ENCODE measurements at regions not wholly inside any gene's neighbourhood (a gene's known extent, or its start where the extent isn't known, plus 50 kb on each side); places are given as distances from the start of the nearest gene placed in this dataset.

GRCh38 chr5:135171336-135171735, 137.3 kb upstream of the PITX1 start:
- no peak for DNase-seq (ENCODE audit: low read depth, low spot score)
- Histone ChIP-seq H3K4me3 (ENCODE audit: control insufficient read depth in 2 of 3, extremely low read depth in 1 of 3, insufficient read depth in 2 of 3, low read depth in 1 of 3, low read length in 3 of 3) (no peak overlapping the region), H3K27ac (ENCODE audit: control insufficient read depth, insufficient read depth, low read length) (no peak overlapping the region), H3K9me3 (ENCODE audit: control insufficient read depth, low read depth, low read length) (no peaks in the 10 kb centered on the region), H3K79me2 (ENCODE audit: control insufficient read depth, insufficient read depth, low read length) (no peaks in the 10 kb centered on the region), H3K9me1 (ENCODE audit: control insufficient read depth, extremely low read depth, insufficient read depth, low read length) (no peaks in the 10 kb centered on the region), H3K36me3 (ENCODE audit: control insufficient read depth in 2 of 2, extremely low read depth in 1 of 2, insufficient read depth in 2 of 2, low read length in 2 of 2) (no peaks in the 10 kb centered on the region), H3K27me3 (ENCODE audit: control insufficient read depth, extremely low read depth, insufficient read depth, low read length) (peaks cover 30% of the 10 kb centered on the region), H3K9ac (ENCODE audit: control insufficient read depth, extremely low read depth, insufficient read depth, low read length) (no peak overlapping the region), H3K4me1 (ENCODE audit: control insufficient read depth, extremely low read depth, insufficient read depth, low read length) (no peaks in the 10 kb centered on the region), H4K20me1 (ENCODE audit: control insufficient read depth, extremely low read depth, insufficient read depth, low read length) (no peaks in the 10 kb centered on the region), H3K4me2 (ENCODE audit: control insufficient read depth, extremely low read depth, insufficient read depth, low read depth, low read length) (no peak overlapping the region), H2AFZ (ENCODE audit: control insufficient read depth, low read length) (no peak overlapping the region)
- TF ChIP-seq CTCF (optimal IDR thresholded peaks at IDR 0.05 in 1 of 3, IDR thresholded peaks at IDR 0.05 in 1 of 3, conservative IDR thresholded peaks at IDR 0.05 in 1 of 3; ENCODE audit: extremely low read depth in 1 of 3, insufficient read depth in 2 of 3, low read length in 3 of 3) = no peak
- no peak for TF ChIP-seq EZH2 (IDR thresholded peaks at IDR 0.05; ENCODE audit: low read length)
- dilution Hi-C loops (cut with MboI; ENCODE audit: extremely low pct_ligation_motif_present, low sequenced_read_pairs) = no loop called here
- no peak for FAIRE-seq

- dilution Hi-C loops (cut with MboI; ENCODE audit: extremely low pct_ligation_motif_present, low sequenced_read_pairs) = no loop called here
- Histone ChIP-seq H3K9ac (ENCODE audit: control insufficient read depth, extremely low read depth, insufficient read depth, low read length) (no peak overlapping the region), H3K36me3 (ENCODE audit: control insufficient read depth in 2 of 2, extremely low read depth in 1 of 2, insufficient read depth in 2 of 2, low read length in 2 of 2) (no peaks in the 10 kb centered on the region), H2AFZ (ENCODE audit: control insufficient read depth, low read length) (no peak overlapping the region), H4K20me1 (ENCODE audit: control insufficient read depth, extremely low read depth, insufficient read depth, low read length) (no peaks in the 10 kb centered on the region), H3K79me2 (ENCODE audit: control insufficient read depth, insufficient read depth, low read length) (no peaks in the 10 kb centered on the region), H3K27ac (ENCODE audit: control insufficient read depth, insufficient read depth, low read length) (no peak overlapping the region), H3K9me1 (ENCODE audit: control insufficient read depth, extremely low read depth, insufficient read depth, low read length) (no peaks in the 10 kb centered on the region), H3K4me3 (ENCODE audit: control insufficient read depth in 2 of 3, extremely low read depth in 1 of 3, insufficient read depth in 2 of 3, low read depth in 1 of 3, low read length in 3 of 3) (no peak overlapping the region), H3K9me3 (ENCODE audit: control insufficient read depth, low read depth, low read length) (no peaks in the 10 kb centered on the region), H3K4me2 (ENCODE audit: control insufficient read depth, extremely low read depth, insufficient read depth, low read depth, low read length) (no peak overlapping the region), H3K27me3 (ENCODE audit: control insufficient read depth, extremely low read depth, insufficient read depth, low read length) (peaks cover 30% of the 10 kb centered on the region), H3K4me1 (ENCODE audit: control insufficient read depth, extremely low read depth, insufficient read depth, low read length) (no peaks in the 10 kb centered on the region)
- DNase-seq (ENCODE audit: low read depth, low spot score) (no peak), FAIRE-seq (no peak)
- TF ChIP-seq CTCF (optimal IDR thresholded peaks at IDR 0.05 in 1 of 3, IDR thresholded peaks at IDR 0.05 in 1 of 3, conservative IDR thresholded peaks at IDR 0.05 in 1 of 3; ENCODE audit: extremely low read depth in 1 of 3, insufficient read depth in 2 of 3, low read length in 3 of 3) (no peak), EZH2 (IDR thresholded peaks at IDR 0.05; ENCODE audit: low read length) (no peak)
Measured at GRCh38 chr5:135170500-135170899, 136.5 kb upstream of the PITX1 start.
